Fibroblast of the aortic adventitia (primary cell): ENCODE measurements at regions not wholly inside any gene's neighbourhood (a gene's known extent, or its start where the extent isn't known, plus 50 kb on each side); places are given as distances from the start of the nearest gene placed in this dataset.

Experiments used
- DNase-seq: peaks from one replicate; pipeline ENCODE4 v3.0.0-alpha.2; 2010; ENCODE audit warnings: low read depth
- H3K4me3 ChIP-seq: 2 replicates; pipeline ENCODE4 v1.5.1; 2011; ENCODE audit warnings: low read depth, mild to moderate bottlenecking, control low read depth, low read length, moderate library complexity
- CTCF ChIP-seq: IDR thresholded peaks from 2 replicates; pipeline ENCODE4 v1.5.1; 2011; ENCODE audit warnings: mild to moderate bottlenecking, low read length, control low read depth, inconsistent platforms; ENCODE audit not compliant: insufficient read depth

GRCh38 chr12:13592063-13592942, 389.1 kb downstream of the GRIN2B start:
- no peak overlapping the region for H3K4me3 ChIP-seq
- peak; percentile 2 for DNase-seq
- TF ChIP-seq CTCF: no peak

- TF ChIP-seq CTCF: no peak
- DNase-seq: no peak
- no peak overlapping the region for H3K4me3 ChIP-seq
Measured at GRCh38 chr12:13591488-13591887, 389.9 kb downstream of the GRIN2B start.

GRCh38 chr12:13591059-13591458, 390.3 kb downstream of the GRIN2B start:
- DNase-seq: no peak
- no peak overlapping the region for H3K4me3 ChIP-seq
- no peak for TF ChIP-seq CTCF

- no peak for TF ChIP-seq CTCF
- no peak for DNase-seq
- no peak overlapping the region for H3K4me3 ChIP-seq
Measured at GRCh38 chr12:13588574-13588973, 392.0 kb downstream of the EMP1 start.

- no peak for TF ChIP-seq CTCF
- no peak for DNase-seq
Measured at GRCh38 chr12:13587721-13588390, 391.3 kb downstream of the EMP1 start.

GRCh38 chr12:13586361-13586760, 389.8 kb downstream of the EMP1 start:
- no peak for TF ChIP-seq CTCF

More at GRCh38 chr12:13587721-13588390, 391.3 kb downstream of the EMP1 start:
- H3K4me3 ChIP-seq: no peak overlapping the region

More at GRCh38 chr12:13586361-13586760, 389.8 kb downstream of the EMP1 start:
- no peak overlapping the region for H3K4me3 ChIP-seq
- no peak for DNase-seq
